Sigmoid colon (tissue), 4 donors: ENCODE measurements at regions not wholly inside any gene's neighbourhood (a gene's known extent, or its start where the extent isn't known, plus 50 kb on each side); places are given as distances from the start of the nearest gene placed in this dataset.

ENCODE experiments used
- EP300 ChIP-seq, 4 donors: sonication (generic); formaldehyde crosslinking; IDR thresholded peaks; one replicate each; pipeline ENCODE4 v1.6.1; 2017; ENCODE audit warnings: antibody characterized with exemption in 4 of 4
- POLR2AphosphoS5 ChIP-seq, 4 donors: sonication (generic); formaldehyde crosslinking; IDR thresholded peaks; one replicate each; pipeline ENCODE4 v1.6.1; 2017; ENCODE audit warnings: antibody characterized with exemption in 4 of 4
- TF ChIP-seq, protein P1 (sequence below), 4 experiments: fragments of 450-650 bp in 3 of 4; fragments of 200-600 bp in 1 of 4; IDR thresholded peaks; one replicate each; pipeline ENCODE4 v1.5.1; 2016 to 2019; ENCODE audit warnings: antibody characterized with exemption in 4 of 4, mild to moderate bottlenecking in 3 of 4, moderate library complexity in 2 of 4

DNA sequence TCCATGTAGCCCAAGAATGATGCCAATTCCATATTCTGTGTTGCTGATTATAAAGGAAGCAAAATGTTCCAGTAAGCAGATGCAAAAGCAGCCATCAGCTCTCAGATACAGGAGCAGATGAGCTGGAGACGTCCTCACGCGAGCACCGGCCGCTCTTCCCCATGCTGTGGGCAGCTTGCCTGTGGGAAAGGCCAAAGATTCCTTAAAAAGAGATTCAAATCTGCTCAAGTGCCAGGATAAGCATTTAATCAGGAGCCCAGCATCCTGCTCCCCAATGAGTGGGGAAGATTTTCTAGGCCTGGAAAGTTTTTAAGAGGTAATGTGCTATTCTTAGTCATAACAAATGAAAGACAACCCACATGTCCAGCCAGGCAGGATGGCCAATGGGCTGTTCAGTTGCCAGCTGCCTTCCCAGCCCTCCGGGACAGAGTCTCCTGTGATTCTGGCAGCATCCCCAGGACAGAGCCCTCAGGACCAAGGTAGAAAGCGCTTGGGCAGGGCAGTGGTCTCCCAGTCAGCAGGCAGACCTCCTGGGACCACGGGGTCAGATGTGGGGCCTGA lies 108.2 kb upstream of the TMPRSS2 start:
- no peak for TF ChIP-seq EP300 (IDR thresholded peaks at IDR 0.05)
- TF ChIP-seq, protein P1, sequence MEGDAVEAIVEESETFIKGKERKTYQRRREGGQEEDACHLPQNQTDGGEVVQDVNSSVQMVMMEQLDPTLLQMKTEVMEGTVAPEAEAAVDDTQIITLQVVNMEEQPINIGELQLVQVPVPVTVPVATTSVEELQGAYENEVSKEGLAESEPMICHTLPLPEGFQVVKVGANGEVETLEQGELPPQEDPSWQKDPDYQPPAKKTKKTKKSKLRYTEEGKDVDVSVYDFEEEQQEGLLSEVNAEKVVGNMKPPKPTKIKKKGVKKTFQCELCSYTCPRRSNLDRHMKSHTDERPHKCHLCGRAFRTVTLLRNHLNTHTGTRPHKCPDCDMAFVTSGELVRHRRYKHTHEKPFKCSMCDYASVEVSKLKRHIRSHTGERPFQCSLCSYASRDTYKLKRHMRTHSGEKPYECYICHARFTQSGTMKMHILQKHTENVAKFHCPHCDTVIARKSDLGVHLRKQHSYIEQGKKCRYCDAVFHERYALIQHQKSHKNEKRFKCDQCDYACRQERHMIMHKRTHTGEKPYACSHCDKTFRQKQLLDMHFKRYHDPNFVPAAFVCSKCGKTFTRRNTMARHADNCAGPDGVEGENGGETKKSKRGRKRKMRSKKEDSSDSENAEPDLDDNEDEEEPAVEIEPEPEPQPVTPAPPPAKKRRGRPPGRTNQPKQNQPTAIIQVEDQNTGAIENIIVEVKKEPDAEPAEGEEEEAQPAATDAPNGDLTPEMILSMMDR (IDR thresholded peaks at IDR 0.05), result no peak
- TF ChIP-seq POLR2AphosphoS5 (IDR thresholded peaks at IDR 0.05), result no peak
